H1 (cell line): ENCODE measurements at regions not wholly inside any gene's neighbourhood (a gene's known extent, or its start where the extent isn't known, plus 50 kb on each side); places are given as distances from the start of the nearest gene placed in this dataset.

Source experiments
- CTCF ChIA-PET: fragments of 300-600 bp; sonication (Branson Sonifier 250); formaldehyde crosslinking; loops from one replicate; lab custom pipeline; 2021; ENCODE audit not compliant: partially characterized antibody; lab: Charles Lee
- POLR2A ChIA-PET: fragments of 300-600 bp; sonication (Branson Sonifier 250); formaldehyde crosslinking; loops from one replicate; lab custom pipeline; 2021; ENCODE audit warnings: inconsistent platforms; ENCODE audit not compliant: partially characterized antibody; lab: Charles Lee
- DNase-seq, 2 experiments: peaks; one replicate each; pipeline versions ENCODE4 v3.0.0 to v3.0.0-alpha.2; 2010 to 2022; ENCODE audit warnings: low spot score in 2 of 2, low read depth in 1 of 2, mixed read lengths in 1 of 2
- FAIRE-seq: peaks from 2 replicates; lab custom pipeline; 2011; peaks lifted over from hg19 to GRCh38; lab: Jason Lieb, UNC
- H2AFZ ChIP-seq: 2 replicates; pipeline ENCODE4 v1.8.1; 2012; ENCODE audit warnings: low read length, inconsistent platforms
- H2AK5ac ChIP-seq: 2 replicates; pipeline ENCODE4 v1.6.1; 2013; ENCODE audit warnings: low read depth, low read length
- H2BK120ac ChIP-seq: replicated peaks from 2 replicates; pipeline ENCODE3; 2013; ENCODE audit warnings: low read depth, low read length, inconsistent platforms
- H2BK12ac ChIP-seq: 2 replicates; pipeline ENCODE4 v1.6.1; 2013; ENCODE audit warnings: low read depth, low read length
- H2BK15ac ChIP-seq: 2 replicates; pipeline ENCODE4 v1.6.1; 2013; ENCODE audit warnings: low read length
- H2BK20ac ChIP-seq: 2 replicates; pipeline ENCODE4 v1.6.1; 2013; ENCODE audit warnings: low read length
- H2BK5ac ChIP-seq: 2 replicates; pipeline ENCODE4 v1.6.1; 2013; ENCODE audit warnings: low read depth, low read length
- H3K14ac ChIP-seq: 2 replicates; pipeline ENCODE4 v1.6.1; 2013; ENCODE audit warnings: inconsistent platforms; ENCODE audit not compliant: insufficient read length
- H3K18ac ChIP-seq: 2 replicates; pipeline ENCODE4 v1.6.1; 2013; ENCODE audit warnings: low read length; ENCODE audit errors: extremely low read depth
- H3K23ac ChIP-seq: 2 replicates; pipeline ENCODE4 v1.6.1; 2013; ENCODE audit warnings: inconsistent platforms; ENCODE audit not compliant: insufficient read length
- H3K23me2 ChIP-seq: 2 replicates; pipeline ENCODE4 v1.6.1; 2013; ENCODE audit warnings: low read depth, low read length
- H3K27ac ChIP-seq: 2 replicates; pipeline ENCODE4 v1.6.1; 2011; ENCODE audit warnings: low read depth, low read length, inconsistent platforms
- H3K27me3 ChIP-seq, 4 experiments: replicated peaks in 1 of 4; 1 replicate in 1 of 4; 2 replicates in 3 of 4; pipeline versions ENCODE4 v1.6.1 to v1.8.1; 2011 to 2013; ENCODE audit warnings: low read length in 3 of 4, mild to moderate bottlenecking in 3 of 4, inconsistent platforms in 2 of 4, mixed read lengths in 2 of 4, moderate library complexity in 1 of 4; ENCODE audit not compliant: control insufficient read depth in 3 of 4, insufficient read depth in 3 of 4; ENCODE audit errors: extremely low read depth in 1 of 4
- H3K36me3 ChIP-seq, 4 experiments: 2 replicates each; pipeline versions ENCODE4 v1.6.1 to v1.8.1; 2011 to 2013; ENCODE audit warnings: mild to moderate bottlenecking in 4 of 4, low read length in 3 of 4, moderate library complexity in 2 of 4, control low read depth in 1 of 4, inconsistent platforms in 1 of 4; ENCODE audit not compliant: insufficient read depth in 4 of 4, control insufficient read depth in 2 of 4
- H3K4ac ChIP-seq: replicated peaks from 2 replicates; pipeline ENCODE3; 2013; ENCODE audit warnings: low read length, low read depth, mixed read lengths, inconsistent platforms; ENCODE audit not compliant: insufficient read length
- H3K4me1 ChIP-seq, 4 experiments: replicated peaks in 1 of 4; 1 replicate in 1 of 4; 2 replicates in 3 of 4; pipeline versions ENCODE4 v1.6.1 to v1.8.1; 2011 to 2013; ENCODE audit warnings: low read length in 3 of 4, inconsistent platforms in 2 of 4, mixed read lengths in 1 of 4; ENCODE audit not compliant: insufficient read depth in 4 of 4, control insufficient read depth in 3 of 4
- H3K4me2 ChIP-seq, 2 experiments: 2 replicates each; pipeline versions ENCODE4 v1.6.1 to v1.8.1; 2011 to 2013; ENCODE audit warnings: low read depth in 2 of 2, low read length in 2 of 2, control low read depth in 1 of 2, inconsistent platforms in 1 of 2, mild to moderate bottlenecking in 1 of 2; ENCODE audit not compliant: insufficient read depth in 1 of 2
- H3K4me3 ChIP-seq, 4 experiments: fragments of 200-600, 300-600 bp in 1 of 4; sonication (generic), shearing (Covaris generic), sonication (Bioruptor Twin) in 1 of 4; 2 replicates each; pipeline versions ENCODE4 v1.5.1 to v1.8.1; 2011 to 2016; ENCODE audit warnings: low read length in 4 of 4, low read depth in 3 of 4, control low read depth in 2 of 4, inconsistent platforms in 2 of 4, mild to moderate bottlenecking in 2 of 4, mixed read lengths in 1 of 4, moderate library complexity in 1 of 4; ENCODE audit not compliant: insufficient read depth in 2 of 4; ENCODE audit errors: extremely low read depth in 1 of 4
- H3K56ac ChIP-seq: replicated peaks from 2 replicates; pipeline ENCODE3; 2013; ENCODE audit warnings: low read depth, mild to moderate bottlenecking, mixed read lengths, low read length, inconsistent platforms; ENCODE audit not compliant: insufficient read length
- H3K79me1 ChIP-seq: 2 replicates; pipeline ENCODE4 v1.6.1; 2013; ENCODE audit warnings: low read depth, low read length, control low read depth
- H3K79me2 ChIP-seq, 2 experiments: 2 replicates each; pipeline versions ENCODE4 v1.6.1 to v1.8.1; 2012 to 2013; ENCODE audit warnings: low read length in 2 of 2, mild to moderate bottlenecking in 2 of 2, inconsistent platforms in 1 of 2; ENCODE audit not compliant: insufficient read depth in 2 of 2, control insufficient read depth in 1 of 2
- H3K9ac ChIP-seq, 4 experiments: replicated peaks in 1 of 4; 1 replicate in 1 of 4; 2 replicates in 3 of 4; pipeline versions ENCODE4 v1.6.1 to v1.8.1; 2011 to 2013; ENCODE audit warnings: low read depth in 3 of 4, low read length in 3 of 4, control low read depth in 2 of 4, mild to moderate bottlenecking in 2 of 4, moderate library complexity in 2 of 4, inconsistent platforms in 1 of 4; ENCODE audit errors: extremely low read depth in 1 of 4
- H3K9me3 ChIP-seq, 2 experiments: 2 replicates each; pipeline versions ENCODE4 v1.6.1 to v1.8.1; 2012 to 2013; ENCODE audit warnings: mild to moderate bottlenecking in 2 of 2, moderate library complexity in 2 of 2, control low read depth in 1 of 2, inconsistent platforms in 1 of 2, low read depth in 1 of 2, low read length in 1 of 2, mixed read lengths in 1 of 2; ENCODE audit not compliant: insufficient read depth in 2 of 2
- H4K20me1 ChIP-seq, 2 experiments: replicated peaks in 1 of 2; 2 replicates each; pipeline versions ENCODE3 to v1.8.1; 2011 to 2013; ENCODE audit warnings: inconsistent platforms in 2 of 2, low read length in 2 of 2, mild to moderate bottlenecking in 1 of 2; ENCODE audit not compliant: insufficient read depth in 2 of 2, control insufficient read depth in 1 of 2
- H4K5ac ChIP-seq: 2 replicates; pipeline ENCODE4 v1.6.1; 2013; ENCODE audit warnings: low read length, low read depth, mixed read lengths, inconsistent platforms; ENCODE audit not compliant: insufficient read length
- H4K8ac ChIP-seq: 2 replicates; pipeline ENCODE4 v1.8.0; 2013; ENCODE audit warnings: mild to moderate bottlenecking, moderate library complexity, low read length, inconsistent platforms; ENCODE audit not compliant: insufficient read depth; ENCODE audit errors: extremely low read depth
- H4K91ac ChIP-seq: replicated peaks from 2 replicates; pipeline ENCODE3; 2013; ENCODE audit warnings: low read length, mixed read lengths, inconsistent platforms; ENCODE audit not compliant: insufficient read length
- BCL11A ChIP-seq, 2 experiments: IDR thresholded peaks; one replicate each; pipeline ENCODE4 v1.6.1; 2011; ENCODE audit warnings: low read depth in 2 of 2, low read length in 2 of 2, mild to moderate bottlenecking in 2 of 2
- GABPA ChIP-seq: IDR thresholded peaks from 2 replicates; pipeline ENCODE4 v1.6.1; 2011; ENCODE audit warnings: mild to moderate bottlenecking, low read length, moderate library complexity, borderline replicate concordance; ENCODE audit not compliant: insufficient read depth
- HDAC6 ChIP-seq: IDR thresholded peaks from one replicate; pipeline ENCODE4 v1.7.1; 2012; ENCODE audit warnings: low read depth, mild to moderate bottlenecking, inconsistent platforms, low read length, moderate library complexity
- JUND ChIP-seq: IDR thresholded peaks from 2 replicates; pipeline ENCODE4 v1.6.1; 2011; ENCODE audit warnings: mild to moderate bottlenecking, improper control_type of control experiment, low read length
- RNF2 ChIP-seq: fragments of 200-900, 300-1000 bp; sonication (generic); IDR thresholded peaks from 2 replicates; pipeline ENCODE4 v1.7.1; 2016; ENCODE audit warnings: borderline replicate concordance, low read depth, mild to moderate bottlenecking, antibody characterized with exemption, low read length; ENCODE audit not compliant: poor library complexity, severe bottlenecking; ENCODE audit errors: missing control alignments
- SUZ12 ChIP-seq: fragments of 200-600 bp; sonication (generic); IDR thresholded peaks from 2 replicates; pipeline ENCODE4 v1.6.1; 2012; ENCODE audit warnings: mild to moderate bottlenecking, inconsistent platforms, low read length, moderate library complexity, mixed read lengths
- WGBS, 2 experiments: shearing (Covaris generic) in 1 of 2; methylation state at CpG; one replicate each; pipeline versions ENCODE4 v1.1.6 to v1.1.7; 2013 to 2015; ENCODE audit warnings: low lambda C conversion rate in 2 of 2, mixed read lengths in 2 of 2, inconsistent platforms in 1 of 2, low coverage in 1 of 2, missing lambda C conversion rate in 1 of 2; ENCODE audit not compliant: insufficient replicate concordance in 2 of 2, insufficient coverage in 1 of 2, insufficient read length in 1 of 2; ENCODE audit errors: extremely low coverage in 1 of 2, missing lambda C conversion rate in 1 of 2; 5-methylcytosine and 5-hydroxymethylcytosine counted together

DNA sequence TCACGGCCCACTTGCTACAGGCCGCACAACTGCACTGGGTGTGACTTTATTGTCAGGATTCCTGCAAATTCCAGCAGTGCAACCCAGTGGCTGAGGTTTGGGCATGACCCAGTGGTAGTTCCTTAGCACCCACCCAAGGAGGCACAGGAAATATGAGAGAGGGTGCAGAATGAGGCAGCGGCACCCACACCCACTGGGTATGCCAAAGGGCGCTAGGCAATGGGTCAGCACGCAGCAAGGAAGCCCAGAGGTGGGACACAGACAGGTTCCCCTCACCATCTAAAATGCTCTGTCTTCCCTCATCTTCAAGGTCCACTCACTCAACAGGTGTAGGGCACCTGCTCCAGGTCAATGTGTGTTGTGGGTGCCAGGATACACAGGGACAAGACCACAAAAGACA lies 357.8 kb upstream of the MKI67 start:
- Histone ChIP-seq H3K14ac (no peak overlapping the region), H2BK20ac (no peak overlapping the region), H3K79me1 (no peaks in the 10 kb centered on the region), H3K4me2 (no peak overlapping the region), H2BK5ac (no peak overlapping the region), H2BK12ac (0 out of 2 replicates have a peak overlapping the region, but pooled peaks have one; percentile 13), H3K18ac (no peak overlapping the region), H3K9ac (no peak overlapping the region), H2AK5ac (no peak overlapping the region), H4K5ac (no peak overlapping the region), H3K36me3 (no peaks in the 10 kb centered on the region; a peak in 1 of 8 replicates), H2BK120ac (no peak overlapping the region), H4K20me1 (no peaks in the 10 kb centered on the region), H2AFZ (no peak overlapping the region), H2BK15ac (no peak overlapping the region), H4K91ac (no peak overlapping the region), H3K56ac (no peak overlapping the region), H4K8ac (no peak overlapping the region), H3K23ac (no peak overlapping the region), H3K4ac (no peak overlapping the region), H3K23me2 (no peaks in the 10 kb centered on the region), H3K4me3 (no peak overlapping the region), H3K4me1 (0 out of 7 replicates have a peak, but pooled peaks cover 0 to 3% (median 0%) of the 10 kb centered on the region in 4 experiments), H3K9me3 (peaks cover 3% of the 10 kb centered on the region in 2 experiments; a peak in 1 of 4 replicates), H3K27me3 (no peaks in the 10 kb centered on the region), H3K79me2 (no peaks in the 10 kb centered on the region), H3K27ac (no peak overlapping the region)
- ChIA-PET CTCF (interaction anchor here (1.2 kb wide), 1 partner anchor 22 kb away, joined by 5 read pairs; no protein-coding TSS in a partner anchor), POLR2A (no interaction called here)
- WGBS, 2 experiments = 96% methylated on average over 4 of the region's 5 CpGs; no CpG with 5 or more reads in 1 of the 2 experiments
- DNase-seq (no peak), FAIRE-seq (no peak)
- TF ChIP-seq BCL11A (IDR thresholded peaks at IDR 0.05; ENCODE audit: low read depth in 2 of 2, low read length in 2 of 2) (no peak), RNF2 (no peak), GABPA (no peak), SUZ12 (no peak), JUND (no peak), HDAC6 (no peak)
